ENCODE measurements at regions not wholly inside any gene's neighbourhood (a gene's known extent, or its start where the extent isn't known, plus 50 kb on each side); places are given as distances from the start of the nearest gene placed in this dataset.

- no peak for TF ChIP-seq CTCF (IDR thresholded peaks at IDR 0.05)
- TF ChIP-seq EZH2 (IDR thresholded peaks at IDR 0.05; ENCODE audit: borderline replicate concordance, insufficient read depth, low read depth, low read length, poor library complexity, severe bottlenecking): no peak
Observed at GRCh38 chr14:51168215-51168613, 71.8 kb upstream of the TMX1 start.
